CD4-positive, alpha-beta T cell treated with Interleukin-10 for 1 hour (primary cell): ENCODE measurements at regions not wholly inside any gene's neighbourhood (a gene's known extent, or its start where the extent isn't known, plus 50 kb on each side); places are given as distances from the start of the nearest gene placed in this dataset.

Source experiments
- DNase-seq: peaks from one replicate; pipeline ENCODE4 v3.0.0-alpha.2; 2020

- DNase-seq, result no peak
These were observed 513.3 kb downstream of the HAO1 start for GRCh38 chr20:7426890-7427496.

GRCh38 chr20:7428946-7429345, 511.3 kb downstream of the HAO1 start:
- DNase-seq, result no peak

- no peak for DNase-seq
These were observed 507.6 kb downstream of the HAO1 start for GRCh38 chr20:7432612-7433011.

GRCh38 chr20:7437311-7437710, 502.9 kb downstream of the HAO1 start:
- no peak for DNase-seq

- DNase-seq, result no peak
These were observed 491.0 kb downstream of the HAO1 start for GRCh38 chr20:7449269-7449668.

- DNase-seq, result no peak
These were observed 487.4 kb downstream of the HAO1 start for GRCh38 chr20:7452890-7453289.

- DNase-seq, result no peak
These were observed 486.2 kb downstream of the HAO1 start for GRCh38 chr20:7454047-7454446.

- no peak for DNase-seq
These were observed 481.8 kb downstream of the HAO1 start for GRCh38 chr20:7458459-7458858.

GRCh38 chr20:7459083-7459482, 481.2 kb downstream of the HAO1 start:
- no peak for DNase-seq

GRCh38 chr20:7463290-7463689, 477.0 kb downstream of the HAO1 start:
- no peak for DNase-seq

GRCh38 chr20:7470912-7471311, 469.3 kb downstream of the HAO1 start:
- no peak for DNase-seq

GRCh38 chr20:7490288-7490687, 450.0 kb downstream of the HAO1 start:
- DNase-seq, result no peak

- no peak for DNase-seq
These were observed 448.0 kb downstream of the HAO1 start for GRCh38 chr20:7492257-7492656.

- DNase-seq, result no peak
These were observed 446.9 kb downstream of the HAO1 start for GRCh38 chr20:7493311-7493710.

GRCh38 chr20:7496394-7496991, 443.8 kb downstream of the HAO1 start:
- no peak for DNase-seq

GRCh38 chr20:7497985-7498384, 442.3 kb downstream of the HAO1 start:
- no peak for DNase-seq

GRCh38 chr20:7499201-7499600, 441.1 kb downstream of the HAO1 start:
- DNase-seq, result no peak

- DNase-seq, result no peak
These were observed 440.0 kb downstream of the HAO1 start for GRCh38 chr20:7500231-7500663.

GRCh38 chr20:7503501-7503900, 436.8 kb downstream of the HAO1 start:
- no peak for DNase-seq

GRCh38 chr20:7505152-7505834, 435.0 kb downstream of the HAO1 start:
- DNase-seq, result no peak

- no peak for DNase-seq
These were observed 434.4 kb downstream of the HAO1 start for GRCh38 chr20:7505835-7506221.

- DNase-seq, result no peak
These were observed 423.6 kb downstream of the HAO1 start for GRCh38 chr20:7516621-7517111.

- DNase-seq, result no peak
These were observed 419.9 kb downstream of the HAO1 start for GRCh38 chr20:7520361-7520760.

GRCh38 chr20:7523288-7523687, 417.0 kb downstream of the HAO1 start:
- no peak for DNase-seq
